ENCODE measurements at regions not wholly inside any gene's neighbourhood (a gene's known extent, or its start where the extent isn't known, plus 50 kb on each side); places are given as distances from the start of the nearest gene placed in this dataset.
"Not testable (repeated sequence)": the region's sequence is repeated elsewhere in the genome, so short reads cannot be mapped to it uniquely, and the experiment has no call there.

DNA sequence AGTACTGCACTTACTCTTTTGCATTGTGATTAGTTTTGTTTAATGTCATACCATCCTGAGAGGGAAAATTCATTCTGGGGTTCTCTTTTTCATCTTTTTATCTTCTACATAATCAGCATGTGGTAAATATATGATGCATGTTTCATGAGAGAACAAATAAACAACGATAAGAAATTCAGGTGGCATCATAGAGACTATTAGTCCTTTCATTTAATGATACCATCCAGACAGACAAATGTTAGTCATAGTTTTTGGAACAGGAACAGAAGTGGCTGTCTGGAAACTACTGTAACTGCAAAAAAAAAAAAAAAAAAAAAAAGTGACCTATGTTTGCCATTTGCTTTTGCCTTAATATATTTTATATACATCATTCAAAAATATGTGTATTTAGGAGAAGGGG lies 761.0 kb downstream of the EPHA4 start:
- no peaks in the 10 kb centered on the region for H3K4me1 Mint-ChIP-seq
- H3K4me3 Mint-ChIP-seq, result no peak overlapping the region
- peaks cover 0 to 2% (median 0%) of the 10 kb centered on the region in 3 donors for H3K9me3 Mint-ChIP-seq
- H3K36me3 Mint-ChIP-seq, result no peaks in the 10 kb centered on the region
- no peaks in the 10 kb centered on the region for H3K27me3 Mint-ChIP-seq
- H3K27ac Mint-ChIP-seq, result no peak overlapping the region

DNA sequence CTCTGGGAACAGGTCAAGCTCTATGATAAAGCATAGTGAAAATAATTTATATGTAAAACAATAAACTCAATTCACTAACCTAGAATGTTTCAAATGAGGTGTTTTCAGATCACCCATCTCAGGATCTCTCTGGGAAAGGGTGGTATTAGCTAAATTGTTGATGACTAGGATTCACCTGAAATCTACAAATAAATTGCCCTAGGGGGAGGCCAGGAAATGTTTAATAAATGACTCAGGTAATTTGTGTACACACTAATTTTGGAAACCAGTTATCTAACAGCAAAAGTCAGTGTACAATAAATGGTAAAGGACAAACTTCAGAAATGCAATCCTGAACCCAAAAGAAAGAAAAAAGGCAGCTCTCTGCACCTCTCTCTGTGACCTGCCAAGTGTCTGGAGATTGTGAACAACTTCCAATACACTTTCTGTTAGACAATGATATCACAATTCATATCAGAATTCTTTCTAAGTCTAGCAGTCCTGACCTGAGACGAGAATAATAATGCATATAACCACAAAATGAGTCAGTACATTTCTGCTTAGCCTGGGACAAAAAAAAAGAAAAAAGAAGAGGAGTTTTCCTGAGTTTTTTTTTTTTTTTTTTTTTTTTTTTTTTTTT lies 760.0 kb downstream of the EPHA4 start:
- H3K27me3 Mint-ChIP-seq, result no peaks in the 10 kb centered on the region
- H3K4me3 Mint-ChIP-seq, result no peak overlapping the region
- H3K36me3 Mint-ChIP-seq, result no peaks in the 10 kb centered on the region
- no peaks in the 10 kb centered on the region for H3K4me1 Mint-ChIP-seq
- H3K9me3 Mint-ChIP-seq, result peaks cover 0 to 2% (median 0%) of the 10 kb centered on the region in 3 donors
- H3K27ac Mint-ChIP-seq, result no peak overlapping the region

DNA sequence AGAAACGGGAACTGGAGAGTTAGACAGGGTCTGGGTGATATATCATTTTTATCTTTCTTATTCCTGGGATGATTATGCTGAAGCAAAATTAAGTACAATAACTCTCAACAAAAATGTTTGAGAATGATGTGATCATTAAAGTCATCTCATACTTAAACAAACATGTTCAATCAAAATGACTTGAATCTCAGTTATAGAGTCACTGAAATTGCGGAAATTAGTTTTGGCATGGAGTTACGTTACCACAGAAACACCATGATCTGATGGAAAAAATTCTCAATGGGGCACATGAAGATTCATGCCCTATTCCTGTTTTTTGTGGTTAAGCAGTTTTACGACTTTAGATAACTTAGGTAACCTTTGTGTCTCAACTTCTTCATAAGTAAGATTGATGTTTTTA lies 757.7 kb downstream of the EPHA4 start:
- Mint-ChIP-seq H3K36me3 (no peaks in the 10 kb centered on the region), H3K4me1 (no peaks in the 10 kb centered on the region), H3K4me3 (no peak overlapping the region), H3K27me3 (no peaks in the 10 kb centered on the region), H3K9me3 (peaks cover 0 to 2% (median 0%) of the 10 kb centered on the region in 3 donors), H3K27ac (no peak overlapping the region)

DNA sequence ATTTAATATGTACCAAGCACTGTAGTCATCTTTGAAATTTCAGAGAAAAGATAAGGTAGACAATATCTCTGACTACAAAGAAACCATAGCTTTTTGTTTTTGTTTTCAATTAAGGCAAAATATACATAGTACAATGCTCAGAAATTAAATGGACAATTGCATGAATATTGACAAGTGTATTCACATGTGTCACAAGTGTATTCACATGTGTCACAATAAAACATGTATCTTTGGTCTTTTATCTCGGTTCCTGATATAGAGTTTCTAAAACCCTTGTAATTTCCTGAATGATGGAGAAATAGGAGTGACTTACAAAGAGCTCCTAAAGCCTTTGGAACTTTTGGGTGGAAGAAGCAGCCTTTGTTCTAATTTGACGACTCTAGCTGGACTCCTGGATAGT lies 756.4 kb downstream of the EPHA4 start:
- Mint-ChIP-seq H3K9me3 (peaks cover 0 to 2% (median 0%) of the 10 kb centered on the region in 3 donors), H3K4me3 (no peak overlapping the region), H3K36me3 (no peaks in the 10 kb centered on the region), H3K27ac (no peak overlapping the region), H3K4me1 (no peaks in the 10 kb centered on the region), H3K27me3 (no peaks in the 10 kb centered on the region)

DNA sequence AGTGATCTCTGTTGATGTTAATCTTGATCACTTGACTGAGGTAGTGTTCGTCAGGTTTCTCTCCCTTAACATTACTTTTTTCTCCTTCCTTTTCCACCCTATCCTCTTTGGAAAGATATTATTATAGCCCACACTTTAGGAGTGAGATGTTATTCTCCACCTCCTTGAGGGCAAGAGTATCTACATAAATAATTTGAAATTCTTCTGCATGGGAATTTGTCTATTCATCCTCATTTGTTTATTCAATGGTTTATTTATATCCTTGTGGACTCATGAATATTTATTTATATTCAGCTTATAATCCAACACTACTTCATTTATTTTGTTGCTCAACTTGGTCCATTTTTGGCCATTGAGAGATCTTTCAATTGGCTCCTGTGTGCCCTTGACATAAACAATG lies 750.4 kb downstream of the EPHA4 start:
- Mint-ChIP-seq H3K36me3 (no peaks in the 10 kb centered on the region), H3K4me1 (no peaks in the 10 kb centered on the region), H3K4me3 (no peak overlapping the region), H3K27me3 (no peaks in the 10 kb centered on the region), H3K27ac (no peak overlapping the region), H3K9me3 (peaks cover 0 to 3% (median 0%) of the 10 kb centered on the region in 3 donors)

DNA sequence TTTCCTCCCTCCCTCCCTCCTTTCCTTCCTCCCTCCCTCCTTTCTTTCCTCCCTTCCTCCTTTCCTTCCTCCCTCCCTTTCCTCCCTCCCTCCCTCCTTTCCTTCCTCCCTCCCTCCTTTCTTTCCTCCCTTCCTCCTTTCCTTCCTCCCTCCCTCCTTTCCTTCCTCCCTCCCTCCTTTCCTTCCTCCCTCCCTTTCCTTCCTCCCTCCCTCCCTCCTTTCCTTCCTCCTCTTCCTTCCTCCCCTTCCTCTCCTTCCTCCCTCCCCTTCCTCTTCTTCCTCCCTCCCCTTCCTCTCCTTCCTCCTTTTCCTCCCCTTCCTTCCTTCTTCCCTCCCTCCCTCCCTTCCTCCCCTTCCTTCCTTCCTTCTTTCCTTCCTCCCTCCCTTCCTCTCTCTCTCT lies 748.5 kb downstream of the EPHA4 start:
- H3K27ac Mint-ChIP-seq, H3K36me3 Mint-ChIP-seq, H3K4me3 Mint-ChIP-seq, H3K9me3 Mint-ChIP-seq, H3K27me3 Mint-ChIP-seq, H3K4me1 Mint-ChIP-seq: not testable (repeated sequence)

DNA sequence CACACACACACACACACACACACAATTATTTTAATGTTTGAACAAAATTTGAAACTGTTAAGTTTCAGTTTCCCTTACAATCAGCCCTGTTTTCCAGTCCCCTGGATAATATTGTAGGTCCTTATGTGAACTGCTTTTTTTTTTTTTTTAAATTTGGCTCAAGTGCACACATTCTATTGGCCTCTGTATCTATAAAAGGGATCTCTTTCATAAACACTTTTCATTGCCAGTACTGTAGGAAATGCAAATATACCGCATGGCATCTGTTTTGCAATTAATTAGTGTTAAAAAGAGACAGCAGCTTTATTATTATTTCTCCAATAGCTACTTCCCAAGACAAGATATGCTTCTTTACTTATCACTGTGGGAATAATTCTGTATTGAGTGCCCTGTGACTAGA lies 738.7 kb downstream of the EPHA4 start:
- Mint-ChIP-seq H3K27me3 (no peaks in the 10 kb centered on the region), H3K36me3 (no peaks in the 10 kb centered on the region), H3K4me3 (no peak overlapping the region), H3K9me3 (peaks cover 0 to 3% (median 0%) of the 10 kb centered on the region in 3 donors), H3K27ac (no peak overlapping the region), H3K4me1 (no peaks in the 10 kb centered on the region)

DNA sequence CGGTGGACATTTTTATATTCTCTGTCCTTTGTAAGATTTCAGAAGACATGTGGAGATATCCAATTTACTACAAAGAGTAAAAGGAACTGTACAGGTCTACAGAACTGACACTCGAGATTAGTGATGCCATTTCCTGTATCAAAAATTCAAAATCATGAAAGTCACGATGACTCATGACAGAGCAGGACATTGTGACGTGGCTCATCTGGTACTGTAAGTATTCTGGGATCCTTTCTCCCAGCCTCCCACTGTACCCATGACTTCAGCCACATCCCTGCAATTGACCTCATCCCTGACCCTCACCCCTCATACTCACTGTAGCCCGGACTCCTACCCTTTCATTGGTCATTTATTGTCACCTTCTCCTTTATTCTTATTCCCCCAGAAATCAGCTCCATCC lies 736.5 kb downstream of the EPHA4 start:
- Mint-ChIP-seq H3K4me3 (no peak overlapping the region), H3K4me1 (no peaks in the 10 kb centered on the region), H3K36me3 (no peaks in the 10 kb centered on the region), H3K9me3 (peaks cover 0 to 1% (median 0%) of the 10 kb centered on the region in 3 donors), H3K27ac (no peak overlapping the region), H3K27me3 (no peaks in the 10 kb centered on the region)

DNA sequence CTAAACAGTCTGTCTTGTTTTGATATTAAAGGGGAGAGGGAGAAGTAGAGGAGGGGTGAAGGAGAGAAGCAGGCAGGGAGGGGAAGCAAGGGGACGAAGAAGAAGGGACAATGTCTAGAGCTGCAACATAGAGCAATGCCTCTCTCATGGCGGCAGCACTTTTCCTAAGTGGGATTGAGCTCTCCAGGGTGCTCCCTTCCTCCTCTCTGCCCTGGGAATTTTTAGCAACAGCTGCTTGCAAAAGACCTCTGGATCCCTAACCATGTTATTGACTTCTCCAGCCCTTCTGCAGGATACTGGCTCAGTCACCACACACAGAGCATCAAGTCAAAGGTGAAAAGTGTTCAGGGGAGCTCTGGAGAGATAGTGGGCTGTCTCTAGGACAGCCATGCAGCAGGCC lies 734.9 kb downstream of the EPHA4 start:
- Mint-ChIP-seq H3K4me3 (no peak overlapping the region), H3K27me3 (no peaks in the 10 kb centered on the region), H3K27ac (no peak overlapping the region), H3K9me3 (no peaks in the 10 kb centered on the region), H3K4me1 (no peaks in the 10 kb centered on the region), H3K36me3 (no peaks in the 10 kb centered on the region)

DNA sequence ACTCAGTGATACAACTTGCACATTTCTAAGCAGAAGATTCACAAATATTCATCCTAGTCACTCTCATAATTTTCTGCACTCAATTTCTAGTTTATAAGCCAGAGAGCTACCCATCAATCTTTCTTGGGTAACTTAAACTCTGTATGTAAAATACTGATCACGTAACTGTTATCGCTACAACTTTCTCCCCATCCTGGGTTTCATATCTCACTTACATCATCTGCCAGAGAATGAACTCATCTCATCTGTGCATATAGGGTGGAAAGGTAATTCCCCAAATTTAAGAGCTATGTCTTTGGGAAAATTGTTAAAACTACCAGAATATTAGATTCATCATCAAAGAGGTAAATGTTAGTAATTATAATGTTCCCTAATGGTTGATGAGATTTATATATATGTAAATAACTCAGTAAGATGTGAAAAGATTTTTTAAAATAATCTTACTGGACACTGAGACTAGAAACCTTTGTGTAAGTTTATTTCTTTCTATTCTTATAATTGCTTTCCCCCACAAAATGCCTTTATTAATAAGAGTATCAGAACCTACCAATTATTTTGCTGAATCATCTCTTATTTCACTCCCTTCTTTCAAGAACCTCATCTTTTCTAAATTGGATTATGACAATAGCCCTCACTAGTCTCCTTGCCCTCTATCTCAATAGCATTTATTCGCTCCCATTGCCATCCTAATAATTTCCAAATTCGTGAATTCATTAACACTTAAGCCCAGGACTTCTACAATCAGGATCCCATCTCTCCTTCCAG lies 729.0 kb downstream of the EPHA4 start:
- no peaks in the 10 kb centered on the region for H3K36me3 Mint-ChIP-seq
- peaks cover 1% of the 10 kb centered on the region for H3K27me3 Mint-ChIP-seq
- H3K4me3 Mint-ChIP-seq, result no peak overlapping the region
- no peak overlapping the region for H3K27ac Mint-ChIP-seq
- no peaks in the 10 kb centered on the region for H3K4me1 Mint-ChIP-seq
- no peaks in the 10 kb centered on the region for H3K9me3 Mint-ChIP-seq

DNA sequence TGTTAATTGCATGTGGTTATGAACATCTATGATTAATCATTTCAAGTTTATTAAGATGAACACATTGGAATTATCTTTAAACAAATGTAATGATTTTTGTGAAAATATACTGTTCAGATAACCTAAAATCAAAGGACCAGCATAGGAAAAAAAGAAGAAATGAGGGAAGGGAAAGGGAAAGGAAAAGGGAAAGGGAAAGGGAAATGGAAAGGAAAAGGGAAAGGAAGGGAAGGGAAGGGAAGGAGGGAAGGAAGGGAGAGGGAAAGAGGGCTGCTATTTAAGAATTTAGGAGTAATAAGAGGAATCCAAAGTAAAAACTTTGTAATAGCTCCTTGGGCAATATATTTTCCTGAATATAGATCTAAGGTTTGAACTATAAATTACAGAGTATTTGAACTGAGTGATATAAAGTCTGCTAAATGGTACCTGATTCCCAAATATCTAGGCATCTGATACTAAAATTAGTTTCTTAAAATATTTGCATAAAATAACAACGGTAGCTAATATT lies 726.3 kb downstream of the EPHA4 start:
- Mint-ChIP-seq H3K27ac (no peak overlapping the region), H3K36me3 (no peaks in the 10 kb centered on the region), H3K4me1 (no peaks in the 10 kb centered on the region), H3K9me3 (peaks cover 2 to 3% (median 2%) of the 10 kb centered on the region in 3 donors), H3K27me3 (peaks cover 1% of the 10 kb centered on the region), H3K4me3 (no peak overlapping the region)

DNA sequence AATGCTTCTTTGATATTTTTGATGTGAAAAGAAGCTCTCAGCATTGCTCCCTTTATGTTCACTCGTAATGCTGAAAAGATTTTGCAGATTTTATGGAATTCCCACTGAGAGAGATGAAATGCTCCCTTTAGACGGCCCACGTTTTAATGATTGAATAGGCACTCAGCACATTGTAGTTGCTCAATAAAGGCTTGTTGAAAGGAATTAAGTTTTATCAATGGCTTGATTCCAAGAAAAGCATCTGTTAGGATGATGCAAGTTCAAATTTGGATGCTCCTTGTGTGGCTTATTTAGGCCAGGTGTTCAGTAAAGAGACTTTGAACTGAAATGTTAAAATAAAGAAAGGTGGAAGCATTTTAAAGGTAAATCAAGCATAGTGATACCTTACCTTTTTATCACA lies 725.1 kb downstream of the EPHA4 start:
- peaks cover 1% of the 10 kb centered on the region for H3K27me3 Mint-ChIP-seq

DNA sequence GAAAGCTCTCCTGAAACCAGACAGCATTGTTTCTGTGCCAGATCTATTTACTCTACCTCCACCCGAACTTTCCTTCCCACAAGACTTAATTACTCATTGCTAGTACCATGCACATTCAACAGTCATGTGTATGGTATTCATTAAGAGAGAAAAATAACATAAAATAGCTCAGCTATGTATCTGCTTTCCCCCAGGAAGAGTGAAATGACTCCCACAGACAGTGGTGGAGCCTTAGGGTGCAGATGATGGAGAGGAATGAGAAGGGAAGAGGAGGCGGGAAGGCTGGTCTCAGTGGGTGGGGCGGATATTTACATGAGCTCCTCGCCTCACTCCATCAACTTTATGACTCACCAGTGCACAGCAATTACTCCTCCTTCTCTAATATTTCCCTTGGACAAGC lies 724.5 kb downstream of the EPHA4 start:
- Mint-ChIP-seq H3K36me3 (no peaks in the 10 kb centered on the region), H3K9me3 (peaks cover 2 to 3% (median 2%) of the 10 kb centered on the region in 3 donors), H3K27ac (no peak overlapping the region), H3K4me1 (no peaks in the 10 kb centered on the region), H3K4me3 (no peak overlapping the region), H3K27me3 (peaks cover 1% of the 10 kb centered on the region)

More for the DNA sequence above, 725.1 kb downstream of the EPHA4 start:
- peaks cover 2 to 3% (median 2%) of the 10 kb centered on the region in 3 donors for H3K9me3 Mint-ChIP-seq
- H3K27ac Mint-ChIP-seq, result no peak overlapping the region
- H3K4me3 Mint-ChIP-seq, result no peak overlapping the region
- no peaks in the 10 kb centered on the region for H3K4me1 Mint-ChIP-seq
- H3K36me3 Mint-ChIP-seq, result no peaks in the 10 kb centered on the region

DNA sequence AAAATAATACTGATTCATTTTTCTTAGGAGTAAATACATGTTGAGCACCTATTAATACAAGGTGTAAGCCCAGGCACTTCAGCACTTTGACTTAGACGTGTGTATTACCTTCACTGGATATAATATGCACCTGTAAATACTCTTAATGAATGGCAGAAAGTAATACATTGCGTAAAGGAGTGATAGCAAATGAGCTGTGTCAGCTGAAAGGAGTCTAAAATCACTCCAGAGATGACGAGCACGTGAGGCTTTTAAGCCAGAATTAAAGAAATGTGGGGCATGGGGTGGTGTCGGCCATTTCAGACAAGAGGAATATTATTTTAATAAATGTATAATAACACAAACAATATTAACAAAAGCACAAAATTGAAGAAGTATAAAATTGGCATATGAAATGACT lies 722.7 kb downstream of the EPHA4 start:
- H3K4me1 Mint-ChIP-seq, result no peaks in the 10 kb centered on the region
- peaks cover 1% of the 10 kb centered on the region for H3K27me3 Mint-ChIP-seq
- no peak overlapping the region for H3K4me3 Mint-ChIP-seq

DNA sequence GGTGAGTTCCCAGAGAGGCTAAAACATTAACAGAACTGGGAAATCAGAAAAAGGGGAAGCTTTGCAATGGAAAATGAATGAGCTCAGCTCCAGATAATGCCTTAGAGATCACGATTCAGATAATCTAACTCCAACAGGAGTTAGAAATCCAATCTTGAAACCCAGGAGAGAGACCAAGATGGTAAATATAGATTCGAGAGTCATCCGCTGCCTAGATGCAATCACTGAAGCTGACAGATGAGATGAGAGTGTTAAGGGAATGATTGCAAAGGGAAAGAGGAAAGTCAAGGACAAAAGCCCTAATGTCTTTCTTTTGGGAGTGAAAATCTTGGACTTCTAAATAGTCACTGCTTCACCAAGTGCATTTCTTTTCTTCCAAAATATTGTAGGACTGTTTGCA lies 722.0 kb downstream of the EPHA4 start:
- Mint-ChIP-seq H3K27me3 (peaks cover 1% of the 10 kb centered on the region), H3K9me3 (peaks cover 2 to 3% (median 2%) of the 10 kb centered on the region in 3 donors), H3K4me3 (no peak overlapping the region), H3K36me3 (no peaks in the 10 kb centered on the region), H3K4me1 (no peaks in the 10 kb centered on the region), H3K27ac (no peak overlapping the region)

More for the DNA sequence above, 722.7 kb downstream of the EPHA4 start:
- Mint-ChIP-seq H3K36me3 (no peaks in the 10 kb centered on the region), H3K27ac (no peak overlapping the region), H3K9me3 (peaks cover 2 to 3% (median 2%) of the 10 kb centered on the region in 3 donors)

DNA sequence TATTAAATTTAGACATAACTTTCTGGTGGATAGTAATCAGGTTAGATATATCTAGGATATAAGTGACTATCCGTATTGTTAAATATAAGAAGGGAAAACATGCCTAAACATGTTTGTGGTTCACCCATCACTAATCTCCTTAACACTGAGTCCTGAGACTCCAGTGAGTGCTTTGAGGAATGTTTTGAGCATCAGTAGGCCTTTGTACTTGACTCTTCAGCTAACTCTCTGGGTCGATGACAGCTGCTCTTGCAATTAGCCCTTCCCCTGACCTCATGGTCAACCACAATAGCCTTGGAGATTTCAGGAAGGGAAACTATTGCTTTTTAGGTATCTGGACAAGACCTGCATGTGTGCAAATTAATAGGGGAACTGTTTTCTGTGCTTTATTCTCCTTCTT lies 716.8 kb downstream of the EPHA4 start:
- no peak overlapping the region for H3K4me3 Mint-ChIP-seq
- H3K4me1 Mint-ChIP-seq, result no peaks in the 10 kb centered on the region
- no peaks in the 10 kb centered on the region for H3K9me3 Mint-ChIP-seq

More for the DNA sequence above, 716.8 kb downstream of the EPHA4 start:
- Mint-ChIP-seq H3K36me3 (peaks cover 2% of the 10 kb centered on the region), H3K27ac (no peak overlapping the region), H3K27me3 (peaks cover under 1% of the 10 kb centered on the region)
